ENCODE measurements at regions not wholly inside any gene's neighbourhood (a gene's known extent, or its start where the extent isn't known, plus 50 kb on each side); places are given as distances from the start of the nearest gene placed in this dataset.

DNA sequence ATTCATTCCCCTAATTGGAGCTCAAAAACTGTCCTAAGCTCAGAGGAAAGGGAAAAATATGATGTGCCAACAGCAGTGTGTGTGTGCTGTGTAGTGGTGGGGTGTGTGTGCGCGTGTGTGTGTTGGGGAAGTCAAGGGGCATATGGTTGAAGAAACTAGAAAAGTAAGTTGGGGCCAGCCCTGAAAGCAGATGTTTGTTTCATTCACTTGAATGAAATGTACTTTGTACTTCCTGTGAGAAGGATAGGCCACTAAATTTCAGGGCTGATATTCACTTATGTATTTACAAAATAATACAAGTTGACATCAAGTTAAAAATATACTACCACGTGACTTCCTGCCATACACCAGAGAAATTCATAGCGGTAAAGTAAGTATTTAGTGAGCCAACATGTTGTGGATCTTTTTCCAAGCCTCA, 151.3 kb upstream of the JADE1 start:
- TF ChIP-seq, protein P1, sequence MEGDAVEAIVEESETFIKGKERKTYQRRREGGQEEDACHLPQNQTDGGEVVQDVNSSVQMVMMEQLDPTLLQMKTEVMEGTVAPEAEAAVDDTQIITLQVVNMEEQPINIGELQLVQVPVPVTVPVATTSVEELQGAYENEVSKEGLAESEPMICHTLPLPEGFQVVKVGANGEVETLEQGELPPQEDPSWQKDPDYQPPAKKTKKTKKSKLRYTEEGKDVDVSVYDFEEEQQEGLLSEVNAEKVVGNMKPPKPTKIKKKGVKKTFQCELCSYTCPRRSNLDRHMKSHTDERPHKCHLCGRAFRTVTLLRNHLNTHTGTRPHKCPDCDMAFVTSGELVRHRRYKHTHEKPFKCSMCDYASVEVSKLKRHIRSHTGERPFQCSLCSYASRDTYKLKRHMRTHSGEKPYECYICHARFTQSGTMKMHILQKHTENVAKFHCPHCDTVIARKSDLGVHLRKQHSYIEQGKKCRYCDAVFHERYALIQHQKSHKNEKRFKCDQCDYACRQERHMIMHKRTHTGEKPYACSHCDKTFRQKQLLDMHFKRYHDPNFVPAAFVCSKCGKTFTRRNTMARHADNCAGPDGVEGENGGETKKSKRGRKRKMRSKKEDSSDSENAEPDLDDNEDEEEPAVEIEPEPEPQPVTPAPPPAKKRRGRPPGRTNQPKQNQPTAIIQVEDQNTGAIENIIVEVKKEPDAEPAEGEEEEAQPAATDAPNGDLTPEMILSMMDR (IDR thresholded peaks at IDR 0.05; ENCODE audit: insufficient read depth, low read length) = no peak
- TF ChIP-seq, protein P2, sequence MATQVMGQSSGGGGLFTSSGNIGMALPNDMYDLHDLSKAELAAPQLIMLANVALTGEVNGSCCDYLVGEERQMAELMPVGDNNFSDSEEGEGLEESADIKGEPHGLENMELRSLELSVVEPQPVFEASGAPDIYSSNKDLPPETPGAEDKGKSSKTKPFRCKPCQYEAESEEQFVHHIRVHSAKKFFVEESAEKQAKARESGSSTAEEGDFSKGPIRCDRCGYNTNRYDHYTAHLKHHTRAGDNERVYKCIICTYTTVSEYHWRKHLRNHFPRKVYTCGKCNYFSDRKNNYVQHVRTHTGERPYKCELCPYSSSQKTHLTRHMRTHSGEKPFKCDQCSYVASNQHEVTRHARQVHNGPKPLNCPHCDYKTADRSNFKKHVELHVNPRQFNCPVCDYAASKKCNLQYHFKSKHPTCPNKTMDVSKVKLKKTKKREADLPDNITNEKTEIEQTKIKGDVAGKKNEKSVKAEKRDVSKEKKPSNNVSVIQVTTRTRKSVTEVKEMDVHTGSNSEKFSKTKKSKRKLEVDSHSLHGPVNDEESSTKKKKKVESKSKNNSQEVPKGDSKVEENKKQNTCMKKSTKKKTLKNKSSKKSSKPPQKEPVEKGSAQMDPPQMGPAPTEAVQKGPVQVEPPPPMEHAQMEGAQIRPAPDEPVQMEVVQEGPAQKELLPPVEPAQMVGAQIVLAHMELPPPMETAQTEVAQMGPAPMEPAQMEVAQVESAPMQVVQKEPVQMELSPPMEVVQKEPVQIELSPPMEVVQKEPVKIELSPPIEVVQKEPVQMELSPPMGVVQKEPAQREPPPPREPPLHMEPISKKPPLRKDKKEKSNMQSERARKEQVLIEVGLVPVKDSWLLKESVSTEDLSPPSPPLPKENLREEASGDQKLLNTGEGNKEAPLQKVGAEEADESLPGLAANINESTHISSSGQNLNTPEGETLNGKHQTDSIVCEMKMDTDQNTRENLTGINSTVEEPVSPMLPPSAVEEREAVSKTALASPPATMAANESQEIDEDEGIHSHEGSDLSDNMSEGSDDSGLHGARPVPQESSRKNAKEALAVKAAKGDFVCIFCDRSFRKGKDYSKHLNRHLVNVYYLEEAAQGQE (IDR thresholded peaks at IDR 0.05; ENCODE audit: insufficient replicate concordance, low read depth) = no peak
- TF ChIP-seq SPI1 (IDR thresholded peaks at IDR 0.05; ENCODE audit: borderline replicate concordance, low read depth) (no peak), POLR2AphosphoS5 (IDR thresholded peaks at IDR 0.05; ENCODE audit: low read depth) (no peak), GABPA (IDR thresholded peaks at IDR 0.05; ENCODE audit: low read depth) (no peak)
- H3K4me3 ChIP-seq (replicated peaks; ENCODE audit: insufficient read depth, low read length) = no peak overlapping the region
- no peaks in the 10 kb centered on the region for H3K27me3 ChIP-seq (ENCODE audit: insufficient read depth, poor library complexity, severe bottlenecking)
- H3K27ac ChIP-seq (replicated peaks) = no peak overlapping the region
- no peak for DNase-seq (ENCODE audit: low read depth in 1 of 2, low spot score in 1 of 2)

DNA sequence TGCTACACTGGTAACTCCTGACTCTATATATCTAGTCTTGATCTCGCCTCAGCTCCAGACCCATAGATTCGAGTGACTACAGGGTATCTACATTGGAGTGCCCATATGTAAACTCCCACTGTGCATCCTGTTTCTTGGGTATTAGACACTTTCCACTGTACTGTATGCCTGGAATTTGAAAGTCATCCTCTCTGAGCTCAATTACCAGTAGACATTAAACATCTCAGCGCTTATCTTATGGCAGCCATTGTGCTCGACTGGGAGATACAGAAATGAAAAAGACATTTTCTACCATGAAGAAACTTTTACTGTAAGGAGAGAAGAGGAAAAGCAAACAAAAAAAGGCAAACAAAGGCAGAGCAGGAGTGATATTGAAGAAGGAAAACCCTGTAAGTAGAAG, 151.9 kb upstream of the JADE1 start:
- no peaks in the 10 kb centered on the region for H3K27me3 ChIP-seq (ENCODE audit: insufficient read depth, poor library complexity, severe bottlenecking)
- no peak overlapping the region for H3K27ac ChIP-seq (replicated peaks)
- H3K4me3 ChIP-seq (replicated peaks; ENCODE audit: insufficient read depth, low read length) = no peak overlapping the region
- no peak for TF ChIP-seq SPI1 (IDR thresholded peaks at IDR 0.05; ENCODE audit: borderline replicate concordance, low read depth)
- no peak for TF ChIP-seq GABPA (IDR thresholded peaks at IDR 0.05; ENCODE audit: low read depth)
- TF ChIP-seq POLR2AphosphoS5 (IDR thresholded peaks at IDR 0.05; ENCODE audit: low read depth) = no peak
- TF ChIP-seq, protein P2 (IDR thresholded peaks at IDR 0.05; ENCODE audit: insufficient replicate concordance, low read depth) = no peak
- TF ChIP-seq, protein P1 (IDR thresholded peaks at IDR 0.05; ENCODE audit: insufficient read depth, low read length) = no peak
- no peak for DNase-seq (ENCODE audit: low read depth in 1 of 2, low spot score in 1 of 2)

DNA sequence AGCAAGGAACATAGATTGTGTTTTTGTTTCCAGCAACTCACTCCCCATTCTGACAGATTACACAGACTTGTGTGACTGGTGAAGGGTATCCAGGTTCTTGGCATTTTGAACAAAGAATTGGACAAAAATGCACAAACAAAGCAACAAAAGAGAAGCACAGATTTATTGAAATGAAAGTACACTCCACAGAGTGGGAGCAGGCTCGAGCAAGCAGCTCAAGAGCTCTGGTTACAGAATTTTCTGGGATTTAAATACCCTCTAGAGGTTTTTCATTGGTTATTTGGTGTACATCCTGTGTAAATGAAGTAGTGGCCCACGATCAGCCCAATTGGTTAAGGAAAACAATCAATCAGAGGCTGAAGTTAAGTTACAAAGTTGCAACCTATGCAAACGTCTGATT, 155.0 kb upstream of the JADE1 start:
- no peak for DNase-seq (ENCODE audit: low read depth in 1 of 2, low spot score in 1 of 2)
- Histone ChIP-seq H3K27me3 (ENCODE audit: insufficient read depth, poor library complexity, severe bottlenecking) (no peaks in the 10 kb centered on the region), H3K27ac (replicated peaks) (no peak overlapping the region), H3K4me3 (replicated peaks; ENCODE audit: insufficient read depth, low read length) (no peak overlapping the region)
- TF ChIP-seq, protein P1 (IDR thresholded peaks at IDR 0.05; ENCODE audit: insufficient read depth, low read length) = no peak
